HG03460 (cell line): ENCODE measurements at regions not wholly inside any gene's neighbourhood (a gene's known extent, or its start where the extent isn't known, plus 50 kb on each side); places are given as distances from the start of the nearest gene placed in this dataset.

ENCODE experiments used
- ATAC-seq: cut with Tn5 transposase; IDR thresholded peaks from one replicate; pipeline ENCODE4 v1.9.1; 2021; ENCODE audit not compliant: unreplicated experiment

DNA sequence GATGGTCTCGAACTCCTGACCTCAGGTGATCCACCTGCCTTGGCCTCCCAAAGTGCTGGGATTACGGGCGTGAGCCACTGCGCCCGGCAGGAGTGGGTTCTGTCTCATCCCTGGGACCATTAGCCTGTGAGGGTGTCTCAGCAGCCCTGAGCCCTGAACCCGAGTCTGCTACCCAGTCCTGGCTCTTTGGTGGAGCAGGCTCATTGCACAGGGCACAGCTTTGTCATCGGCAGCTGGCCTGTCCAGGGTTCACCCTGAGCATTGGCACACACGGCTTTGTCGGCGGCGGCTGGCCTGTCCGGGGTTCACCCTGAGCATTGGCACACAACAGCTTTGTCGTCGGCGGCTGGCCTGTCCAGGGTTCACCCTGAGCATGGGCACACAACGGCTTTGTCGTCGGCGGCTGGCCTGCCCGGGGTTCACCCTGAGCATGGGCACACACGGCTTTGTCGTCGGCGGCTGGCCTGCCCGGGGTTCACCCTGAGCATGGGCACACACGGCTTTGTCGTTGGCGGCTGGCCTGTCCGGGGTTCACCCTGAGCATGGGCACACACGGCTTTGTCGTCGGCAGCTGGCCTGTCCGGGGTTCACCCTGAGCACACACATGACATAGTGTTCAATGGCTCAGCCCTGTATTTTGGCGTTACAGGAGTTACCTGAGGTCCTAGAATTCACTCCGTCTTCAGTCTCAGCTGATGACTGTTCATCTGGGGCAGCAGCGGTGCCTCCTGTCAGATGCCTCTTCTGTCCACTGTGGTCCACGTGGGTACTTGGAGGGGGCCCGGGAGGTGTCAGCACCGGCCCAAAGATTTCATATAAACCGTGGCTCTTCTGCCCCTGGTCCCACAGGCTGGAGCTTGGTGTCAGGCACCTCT is 1082.5 kb downstream of the BRD1 start:
- ATAC-seq: no peak

DNA sequence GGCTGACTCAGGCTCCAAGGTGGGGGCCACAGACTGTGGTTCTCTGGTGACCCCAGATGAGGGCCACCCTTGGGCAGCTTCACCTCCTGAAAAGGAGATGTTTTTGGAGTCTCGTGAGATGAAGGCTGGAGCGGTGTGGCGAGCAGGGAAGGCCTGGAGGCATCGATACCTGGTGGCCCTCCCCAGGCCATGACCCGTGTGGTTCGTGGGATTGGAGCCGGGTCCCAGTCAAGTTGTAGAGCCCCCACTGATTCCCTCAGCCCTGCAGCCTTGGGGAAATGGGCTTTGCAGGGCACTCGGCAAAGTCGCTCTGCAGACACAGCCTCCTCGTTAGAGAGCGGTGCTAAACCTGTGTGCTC is 1083.4 kb downstream of the BRD1 start:
- ATAC-seq: no peak

- ATAC-seq: no peak
Observed at GRCh38 chr22:48743601-48744282, 1083.9 kb downstream of the BRD1 start.

GRCh38 chr22:48742556-48743343 is 1084.9 kb downstream of the BRD1 start:
- no peak for ATAC-seq

DNA sequence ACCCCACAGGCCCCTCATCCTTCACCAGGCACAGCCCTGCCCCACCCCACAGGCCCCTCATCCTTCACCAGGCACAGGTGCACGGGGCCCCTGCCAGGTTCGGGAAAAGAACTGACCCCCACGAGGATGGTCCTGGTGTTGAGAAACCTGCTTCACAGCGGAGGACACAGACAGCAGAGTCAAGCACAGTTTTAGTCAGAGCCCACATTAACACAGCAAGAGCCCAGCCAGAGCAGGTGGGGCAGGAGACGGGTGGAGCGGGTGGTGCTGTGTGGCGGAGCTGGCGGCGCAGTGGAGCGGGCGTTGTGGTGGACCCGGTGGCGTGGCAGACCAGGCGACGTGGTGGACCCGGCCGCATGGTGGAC is 1085.5 kb downstream of the BRD1 start:
- ATAC-seq: no peak

DNA sequence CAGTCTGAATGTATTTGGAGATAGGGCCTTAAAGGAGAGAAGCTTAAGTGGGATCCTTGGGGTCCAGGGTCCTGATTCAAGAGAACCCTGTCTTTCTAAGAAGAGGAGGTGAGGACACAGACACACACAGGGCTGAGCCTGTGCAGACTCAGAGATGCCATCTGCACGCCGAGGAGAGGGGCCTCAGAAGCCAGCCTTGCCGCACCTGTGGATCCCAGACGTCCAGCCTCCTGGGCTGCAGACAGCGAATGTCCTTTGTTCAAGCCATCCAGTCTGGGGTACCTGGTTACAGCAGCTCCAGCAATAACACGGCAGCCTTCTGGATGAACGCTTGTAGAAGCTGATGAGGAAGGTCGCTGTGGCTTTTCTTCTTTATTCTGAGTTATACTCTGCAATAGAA is 1086.1 kb downstream of the BRD1 start:
- no peak for ATAC-seq

DNA sequence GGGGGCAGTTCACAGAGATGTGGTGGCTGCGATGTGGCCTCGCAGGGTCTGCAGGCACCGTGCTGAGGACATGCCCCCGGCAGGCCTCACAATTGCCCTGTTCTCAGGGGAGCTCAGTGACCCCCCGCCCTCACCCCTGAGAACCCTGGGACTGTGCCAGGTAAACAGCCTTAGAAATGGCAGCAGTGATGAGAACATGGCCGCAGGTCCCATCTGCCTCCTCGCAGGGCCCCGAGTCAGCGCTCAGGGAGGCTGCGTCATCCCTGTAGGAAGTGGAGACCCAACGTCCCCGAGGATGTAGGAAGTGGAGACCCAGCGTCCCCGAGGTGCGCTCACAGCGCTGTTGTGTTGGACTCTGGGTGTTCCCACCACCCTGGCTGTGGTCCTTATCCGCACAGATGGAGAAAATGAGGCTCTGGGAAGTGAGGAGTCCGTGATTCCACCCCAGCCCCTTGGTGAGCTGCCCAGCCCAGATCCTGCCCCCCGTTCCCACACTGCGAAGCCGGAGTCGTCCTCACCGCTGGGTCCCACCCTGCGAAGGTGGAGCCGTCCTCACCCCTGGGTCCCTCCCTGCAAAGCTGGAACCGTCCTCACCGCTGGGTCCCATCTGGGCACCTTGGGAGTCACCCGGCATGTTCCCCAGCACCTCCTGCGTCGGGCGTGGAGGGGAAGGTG is 1086.8 kb downstream of the BRD1 start:
- ATAC-seq: no peak

DNA sequence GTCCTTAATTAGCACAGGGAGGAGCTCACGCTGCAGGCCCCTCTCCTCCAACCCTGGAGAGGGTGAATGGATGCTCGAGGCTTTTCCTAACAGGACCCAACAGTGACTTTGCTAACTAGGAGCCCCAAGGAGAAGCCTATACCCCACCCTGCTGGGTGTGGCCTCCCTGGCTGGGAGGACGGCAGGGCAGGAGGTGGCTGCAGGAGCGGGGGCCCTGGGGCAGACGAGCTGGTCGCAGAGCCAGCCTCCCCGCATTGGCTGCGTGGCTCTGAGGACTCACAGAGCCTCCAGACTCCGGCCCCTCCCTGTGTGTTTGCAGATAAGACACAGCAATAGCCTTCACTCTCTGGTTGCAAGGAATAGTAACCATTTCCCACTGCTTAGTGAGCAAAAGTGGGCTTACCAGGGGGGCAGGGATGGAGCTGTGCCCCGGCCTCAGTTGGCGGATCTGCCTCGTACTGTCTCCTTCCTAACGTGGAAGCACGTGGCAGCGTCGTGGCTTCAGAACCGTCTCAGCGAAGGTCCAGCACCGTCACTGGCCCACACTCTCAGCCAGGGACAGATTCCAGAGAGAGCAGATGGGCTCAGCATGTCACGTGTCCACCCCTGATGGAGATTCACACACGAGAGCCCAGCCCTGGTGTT is 1087.5 kb downstream of the BRD1 start:
- no peak for ATAC-seq

- ATAC-seq: no peak
Observed at GRCh38 chr22:48739348-48740085, 1088.2 kb downstream of the BRD1 start.

DNA sequence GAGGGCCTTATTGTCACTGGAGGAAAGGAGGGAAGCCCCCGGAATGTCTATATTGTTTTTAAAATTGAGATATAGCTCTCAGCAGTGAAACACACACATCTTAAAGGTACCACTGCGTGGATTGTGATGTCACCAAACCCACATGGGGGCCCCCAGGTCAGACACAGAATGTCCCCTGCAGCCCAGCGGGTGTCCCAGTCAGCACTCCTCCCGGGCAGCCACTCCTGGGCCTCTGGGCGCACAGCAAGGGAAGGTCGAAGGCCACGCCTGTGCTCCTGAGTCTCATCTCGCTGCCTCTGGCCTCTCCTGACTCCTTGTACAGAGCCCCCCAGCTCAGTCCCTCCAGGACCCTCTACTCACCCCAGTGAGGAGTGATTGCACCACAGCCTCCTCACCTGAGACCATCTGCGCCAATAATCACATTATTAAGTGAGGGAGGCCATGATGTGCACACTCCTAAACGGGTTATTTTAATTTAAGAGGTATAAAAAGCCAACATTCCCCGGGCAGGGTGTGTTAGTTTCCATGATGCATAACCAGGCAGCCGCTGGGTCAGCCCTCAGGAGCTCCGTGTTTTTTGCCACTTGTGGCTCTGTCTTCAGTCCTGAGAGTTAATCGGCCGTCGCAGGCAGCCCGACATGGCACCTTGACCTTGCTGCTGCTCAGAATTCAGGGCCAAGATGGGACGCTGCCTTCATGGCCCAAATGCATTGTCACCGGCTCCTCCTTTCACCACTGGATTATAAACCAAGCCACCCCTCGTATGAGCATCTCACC is 1089.3 kb downstream of the BRD1 start:
- ATAC-seq: no peak

GRCh38 chr22:48737461-48738203 is 1090.0 kb downstream of the BRD1 start:
- no peak for ATAC-seq

GRCh38 chr22:48736593-48737460 is 1090.8 kb downstream of the BRD1 start:
- no peak for ATAC-seq

GRCh38 chr22:48734961-48735360 is 1092.7 kb downstream of the BRD1 start:
- no peak for ATAC-seq

DNA sequence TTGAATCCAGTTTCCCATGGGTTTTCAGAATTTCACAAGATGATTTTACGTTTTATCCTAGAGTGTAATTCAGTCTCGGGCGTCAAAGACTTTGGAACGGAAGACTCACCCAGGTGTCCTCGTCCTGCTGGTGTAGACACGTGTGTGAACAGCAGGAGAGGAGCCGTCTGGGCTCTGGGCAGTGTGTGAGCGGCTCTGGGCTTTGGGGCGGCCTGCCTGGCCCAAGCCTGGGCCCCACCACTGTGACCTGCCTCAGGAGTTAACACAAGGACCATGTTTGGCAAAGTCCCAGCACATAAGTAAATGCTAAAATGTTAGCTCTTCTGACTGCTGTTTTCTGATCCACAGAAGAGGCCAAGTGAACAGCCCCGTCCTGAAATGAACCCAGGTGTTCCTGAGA is 1093.3 kb downstream of the BRD1 start:
- ATAC-seq: no peak

DNA sequence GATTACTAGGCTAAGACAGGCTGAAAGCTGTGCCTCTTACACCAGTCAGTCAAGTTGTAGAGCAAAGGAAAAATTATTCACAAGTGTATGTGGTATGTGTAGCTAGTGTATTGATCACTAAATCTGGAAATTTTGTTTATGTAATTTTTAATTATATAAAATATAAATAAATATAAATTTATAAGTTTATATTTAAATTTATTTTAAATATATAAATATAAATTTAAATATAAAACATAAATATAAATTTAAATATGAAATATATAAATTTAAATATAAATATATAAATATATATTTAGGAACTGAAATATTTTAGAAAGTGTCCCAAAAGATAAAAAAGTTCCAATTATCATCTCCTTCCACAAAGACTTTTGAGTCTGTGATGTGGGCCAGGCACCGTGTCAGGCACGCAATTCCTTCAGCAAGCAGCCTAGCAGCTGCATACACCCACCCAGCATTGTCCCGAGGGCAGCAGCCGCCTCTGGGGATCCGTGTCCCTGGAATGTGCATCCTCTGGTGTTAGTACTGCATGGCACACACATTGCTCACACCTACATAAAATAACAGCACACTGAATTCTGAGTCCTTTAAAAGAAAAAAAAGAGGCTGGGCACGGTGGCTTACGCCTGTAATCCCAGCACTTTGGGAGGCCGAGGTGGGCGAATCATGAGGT is 1098.0 kb downstream of the BRD1 start:
- ATAC-seq: no peak

DNA sequence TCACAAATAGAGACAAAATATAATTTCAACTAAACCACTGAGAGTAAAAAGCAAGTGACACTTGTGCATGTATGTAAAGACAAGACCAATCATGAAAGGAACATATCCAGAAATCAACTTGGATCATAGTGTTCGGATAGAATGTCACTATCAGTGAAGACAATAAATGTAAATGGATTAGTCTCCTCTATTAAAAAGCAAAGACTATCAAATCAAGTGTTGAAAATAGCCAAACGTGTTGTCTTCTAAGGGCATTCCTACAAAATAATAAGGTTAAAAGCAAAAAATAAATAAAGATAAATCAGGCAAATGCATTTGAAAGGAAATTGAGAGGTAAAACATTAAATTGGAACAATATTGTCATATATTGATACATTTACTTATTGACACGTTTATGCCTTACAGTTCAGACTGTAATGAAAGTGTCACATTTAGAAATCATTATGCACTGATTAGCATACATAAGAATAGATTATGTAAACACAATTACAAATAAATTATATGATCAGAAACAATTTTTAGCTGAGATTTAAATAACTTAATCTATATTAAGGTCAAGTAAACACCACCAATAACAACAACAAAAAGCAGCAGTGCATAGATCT is 1100.1 kb downstream of the BRD1 start:
- ATAC-seq: no peak

DNA sequence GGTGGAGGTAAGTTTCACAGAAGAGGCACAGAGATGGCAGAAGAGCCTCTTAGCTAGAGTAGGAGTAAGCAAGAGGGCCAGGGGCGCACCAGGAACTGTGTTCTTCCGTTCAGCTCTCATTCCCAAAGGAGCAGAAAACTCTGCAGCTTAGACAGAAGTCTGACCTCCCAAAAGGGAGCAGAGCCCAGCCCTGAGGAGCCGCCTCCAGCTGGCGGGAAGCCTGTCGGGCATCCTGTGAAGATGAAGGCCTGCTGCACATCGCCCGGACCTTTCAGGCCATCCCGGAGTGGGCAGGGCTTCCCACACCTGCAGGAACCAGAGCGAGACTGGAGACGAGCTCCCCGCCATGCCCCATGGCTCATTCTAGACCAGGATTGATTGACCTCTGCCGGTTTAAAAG is 1102.8 kb downstream of the BRD1 start:
- no peak for ATAC-seq
